B cell (primary cell): ENCODE measurements at regions not wholly inside any gene's neighbourhood (a gene's known extent, or its start where the extent isn't known, plus 50 kb on each side); places are given as distances from the start of the nearest gene placed in this dataset.

Experiments used
- EZH2 ChIP-seq: IDR thresholded peaks from 2 replicates; pipeline ENCODE4 v1.6.1; 2012; ENCODE audit warnings: borderline replicate concordance, low read depth, mild to moderate bottlenecking, moderate library complexity, low read length; ENCODE audit not compliant: insufficient read depth, poor library complexity, severe bottlenecking
- TF ChIP-seq, protein P1 (sequence below): fragments of 200-600 bp; IDR thresholded peaks from one replicate; pipeline ENCODE4 v1.8.0; 2022; ENCODE audit warnings: antibody characterized with exemption, mild to moderate bottlenecking

DNA sequence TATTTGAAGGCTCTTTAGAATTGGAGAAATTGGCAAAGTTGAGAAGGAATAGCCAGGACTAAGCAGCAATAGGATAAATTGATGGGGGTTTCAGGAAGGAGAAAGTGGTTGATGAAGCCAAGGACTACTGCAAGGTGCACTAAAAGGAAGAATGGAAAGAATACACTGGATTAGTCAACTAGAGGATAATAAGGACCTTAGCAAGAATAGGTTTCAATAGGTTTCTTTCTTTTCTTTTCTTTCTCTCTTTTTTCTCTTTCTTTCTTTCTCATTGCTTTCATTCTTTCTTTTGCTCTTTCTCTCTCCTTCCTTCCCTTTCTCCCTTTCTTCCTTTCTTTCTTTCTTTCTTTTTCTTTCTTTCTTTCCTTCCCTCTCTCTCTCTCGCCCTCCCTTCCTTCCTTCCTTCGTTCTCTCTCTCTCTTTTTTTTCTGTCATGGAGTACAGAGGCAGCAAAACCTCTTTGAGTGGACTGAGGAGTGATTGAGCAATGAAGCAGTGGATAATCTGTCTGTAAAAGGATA is 234.4 kb upstream of the TMC3 start:
- TF ChIP-seq, protein P1, sequence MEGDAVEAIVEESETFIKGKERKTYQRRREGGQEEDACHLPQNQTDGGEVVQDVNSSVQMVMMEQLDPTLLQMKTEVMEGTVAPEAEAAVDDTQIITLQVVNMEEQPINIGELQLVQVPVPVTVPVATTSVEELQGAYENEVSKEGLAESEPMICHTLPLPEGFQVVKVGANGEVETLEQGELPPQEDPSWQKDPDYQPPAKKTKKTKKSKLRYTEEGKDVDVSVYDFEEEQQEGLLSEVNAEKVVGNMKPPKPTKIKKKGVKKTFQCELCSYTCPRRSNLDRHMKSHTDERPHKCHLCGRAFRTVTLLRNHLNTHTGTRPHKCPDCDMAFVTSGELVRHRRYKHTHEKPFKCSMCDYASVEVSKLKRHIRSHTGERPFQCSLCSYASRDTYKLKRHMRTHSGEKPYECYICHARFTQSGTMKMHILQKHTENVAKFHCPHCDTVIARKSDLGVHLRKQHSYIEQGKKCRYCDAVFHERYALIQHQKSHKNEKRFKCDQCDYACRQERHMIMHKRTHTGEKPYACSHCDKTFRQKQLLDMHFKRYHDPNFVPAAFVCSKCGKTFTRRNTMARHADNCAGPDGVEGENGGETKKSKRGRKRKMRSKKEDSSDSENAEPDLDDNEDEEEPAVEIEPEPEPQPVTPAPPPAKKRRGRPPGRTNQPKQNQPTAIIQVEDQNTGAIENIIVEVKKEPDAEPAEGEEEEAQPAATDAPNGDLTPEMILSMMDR, result peak; percentile 22
- no peak for TF ChIP-seq EZH2
